Erythroblast (primary cell): ENCODE measurements at regions not wholly inside any gene's neighbourhood (a gene's known extent, or its start where the extent isn't known, plus 50 kb on each side); places are given as distances from the start of the nearest gene placed in this dataset.

Experiments
- GATA1 ChIP-seq: IDR thresholded peaks from 2 replicates; pipeline ENCODE4 v1.6.1; 2011; ENCODE audit warnings: low read depth, mild to moderate bottlenecking, control low read depth, low read length, moderate library complexity
- POLR2A ChIP-seq: IDR thresholded peaks from 2 replicates; pipeline ENCODE4 v1.6.1; 2011; ENCODE audit warnings: mild to moderate bottlenecking, low read length

DNA sequence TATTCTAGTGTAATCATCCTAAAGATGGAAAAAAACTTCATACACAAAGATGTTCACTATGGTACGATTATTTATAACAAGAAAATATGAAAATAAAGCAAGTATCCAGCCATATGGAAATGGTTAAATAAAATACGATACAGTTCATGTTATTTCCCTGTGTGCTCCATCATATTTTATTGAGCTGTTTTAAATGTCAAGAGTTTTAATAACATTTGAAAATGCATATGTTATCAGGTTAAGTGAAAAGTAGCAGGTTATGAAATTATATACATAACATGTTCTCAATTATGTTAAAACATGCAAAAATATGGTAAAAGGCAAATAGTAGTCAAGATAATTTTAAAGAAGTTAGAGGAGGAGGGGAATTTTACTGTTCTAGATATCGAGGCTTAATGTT is 192.0 kb downstream of the HNRNPD start:
- no peak for TF ChIP-seq POLR2A
- no peak for TF ChIP-seq GATA1
